HG03196 (cell line): ENCODE measurements at regions not wholly inside any gene's neighbourhood (a gene's known extent, or its start where the extent isn't known, plus 50 kb on each side); places are given as distances from the start of the nearest gene placed in this dataset.

ENCODE experiments used
- ATAC-seq: cut with Tn5 transposase; IDR thresholded peaks from one replicate; pipeline ENCODE4 v1.9.1; 2021; ENCODE audit not compliant: unreplicated experiment

GRCh38 chr1:244191581-244191980 is 140.5 kb downstream of the ZBTB18 start:
- ATAC-seq, result no peak

GRCh38 chr1:244192325-244192724 is 141.2 kb downstream of the ZBTB18 start:
- peak; percentile 55 for ATAC-seq

- no peak for ATAC-seq
Measured at GRCh38 chr1:244196571-244197285, 145.6 kb downstream of the ZBTB18 start.

GRCh38 chr1:244197851-244198375 is 146.8 kb downstream of the ZBTB18 start:
- no peak for ATAC-seq

- ATAC-seq, result no peak
Measured at GRCh38 chr1:244199902-244200301, 148.8 kb downstream of the ZBTB18 start.

- ATAC-seq, result no peak
Measured at GRCh38 chr1:244200596-244200995, 149.5 kb downstream of the ZBTB18 start.

- ATAC-seq, result no peak
Measured at GRCh38 chr1:244201750-244202149, 150.7 kb downstream of the ZBTB18 start.

- ATAC-seq, result no peak
Measured at GRCh38 chr1:244204004-244204403, 152.9 kb downstream of the ZBTB18 start.

- ATAC-seq, result no peak
Measured at GRCh38 chr1:244205171-244205570, 154.1 kb downstream of the ZBTB18 start.

- ATAC-seq, result no peak
Measured at GRCh38 chr1:244205906-244206305, 154.8 kb downstream of the ZBTB18 start.

- no peak for ATAC-seq
Measured at GRCh38 chr1:244207042-244207934, 156.2 kb downstream of the ZBTB18 start.

- no peak for ATAC-seq
Measured at GRCh38 chr1:244207935-244208244, 156.8 kb downstream of the ZBTB18 start.

- no peak for ATAC-seq
Measured at GRCh38 chr1:244209955-244210354, 158.9 kb downstream of the ZBTB18 start.

- no peak for ATAC-seq
Measured at GRCh38 chr1:244210884-244211558, 159.9 kb downstream of the ZBTB18 start.

GRCh38 chr1:244211559-244211944 is 160.5 kb downstream of the ZBTB18 start:
- no peak for ATAC-seq

GRCh38 chr1:244212219-244212618 is 161.1 kb downstream of the ZBTB18 start:
- ATAC-seq, result no peak

GRCh38 chr1:244212797-244213475 is 161.9 kb downstream of the ZBTB18 start:
- no peak for ATAC-seq

GRCh38 chr1:244214009-244214967 is 163.2 kb downstream of the ZBTB18 start:
- ATAC-seq, result no peak

- no peak for ATAC-seq
Measured at GRCh38 chr1:244216836-244217235, 165.8 kb downstream of the ZBTB18 start.

GRCh38 chr1:244217711-244218110 is 166.6 kb downstream of the ZBTB18 start:
- ATAC-seq, result no peak
